PC-9 (cell line): ENCODE measurements at regions not wholly inside any gene's neighbourhood (a gene's known extent, or its start where the extent isn't known, plus 50 kb on each side); places are given as distances from the start of the nearest gene placed in this dataset.
A peak's percentile ranks its signal among the peaks of the same experiment; 100 is the strongest.

Source experiments
- BruUV-seq: library from RNA; stranded (reverse); fragments of 400-500 nt; replicated peaks from 2 replicates; lab custom pipeline; 2021; lab: Mats Ljungman, UMichigan
- CTCF ChIA-PET: fragments of 300-600 bp; sonication (Branson Sonifier 250); formaldehyde crosslinking; loops from one replicate; lab custom pipeline; 2022; ENCODE audit warnings: antibody characterized with exemption; lab: Charles Lee
- POLR2A ChIA-PET: fragments of 300-600 bp; sonication (Branson Sonifier 250); formaldehyde crosslinking; loops from one replicate; lab custom pipeline; 2022; ENCODE audit warnings: antibody characterized with exemption; ENCODE audit not compliant: unreplicated experiment; lab: Charles Lee
- DNase-seq, 2 experiments: peaks; one replicate each; pipeline versions ENCODE4 v3.0.0 to v3.0.0-alpha.2; 2015 to 2022; ENCODE audit warnings: mixed read lengths in 1 of 2
- H2AFZ ChIP-seq: fragments of 200-600 bp; sonication (generic); 2 replicates; pipeline ENCODE4 v1.8.1; 2017; ENCODE audit warnings: antibody characterized with exemption
- H3F3A ChIP-seq: fragments of 200-600 bp; sonication (generic); 2 replicates; pipeline ENCODE4 v1.8.1; 2017; ENCODE audit warnings: antibody characterized with exemption, mild to moderate bottlenecking, low read depth; ENCODE audit not compliant: insufficient read depth
- H3K27ac ChIP-seq: fragments of 200-600 bp; sonication (generic); 2 replicates; pipeline ENCODE4 v1.6.1; 2016; ENCODE audit warnings: mixed run types
- H3K27me3 ChIP-seq: fragments of 200-600 bp; sonication (generic); 2 replicates; pipeline ENCODE4 v1.6.1; 2016; ENCODE audit warnings: low read depth, mixed run types; ENCODE audit not compliant: insufficient read depth
- H3K36me3 ChIP-seq: fragments of 200-600 bp; sonication (generic); 2 replicates; pipeline ENCODE4 v1.6.1; 2016; ENCODE audit warnings: low read depth, mixed run types
- H3K4me1 ChIP-seq: fragments of 200-600 bp; sonication (generic); replicated peaks from 2 replicates; pipeline ENCODE4 v1.6.1; 2016; ENCODE audit warnings: mixed run types; ENCODE audit not compliant: insufficient read depth
- H3K4me2 ChIP-seq: fragments of 200-600 bp; sonication (generic); 2 replicates; pipeline ENCODE4 v1.6.1; 2017; ENCODE audit warnings: mixed run types
- H3K4me3 ChIP-seq: fragments of 200-600 bp; sonication (generic); 2 replicates; pipeline ENCODE4 v1.6.1; 2016; ENCODE audit warnings: mixed run types
- H3K79me2 ChIP-seq: fragments of 200-600 bp; sonication (generic); 2 replicates; pipeline ENCODE4 v1.6.1; 2017; ENCODE audit warnings: low read depth, mixed run types
- H3K9me2 ChIP-seq: fragments of 200-600 bp; sonication (generic); 2 replicates; pipeline ENCODE4 v1.8.1; 2017; ENCODE audit warnings: mild to moderate bottlenecking; ENCODE audit not compliant: insufficient read depth
- H3K9me3 ChIP-seq: fragments of 200-600 bp; sonication (generic); 2 replicates; pipeline ENCODE4 v1.8.1; 2016; ENCODE audit warnings: low read depth; ENCODE audit not compliant: insufficient read depth
- H4K20me1 ChIP-seq: fragments of 200-600 bp; sonication (generic); 2 replicates; pipeline ENCODE4 v1.8.1; 2017; ENCODE audit not compliant: insufficient read depth
- CTCF ChIP-seq: fragments of 200-600 bp; sonication (generic); conservative IDR thresholded peaks from 2 replicates; pipeline ENCODE4 v1.6.1; 2017; ENCODE audit warnings: mixed run types, antibody characterized with exemption, mild to moderate bottlenecking, moderate library complexity
- EZH2 ChIP-seq: fragments of 200-600 bp; sonication (generic); IDR thresholded peaks from 2 replicates; pipeline ENCODE4 v1.8.0; 2017; ENCODE audit warnings: antibody characterized with exemption, low read depth
- intact Hi-C: fragments of 100-400 bp; cut with micrococcal nuclease; formaldehyde crosslinking; loops from one replicate; pipeline ENCODE4 v1.10.0; 2022; ENCODE audit not compliant: unreplicated experiment

DNA sequence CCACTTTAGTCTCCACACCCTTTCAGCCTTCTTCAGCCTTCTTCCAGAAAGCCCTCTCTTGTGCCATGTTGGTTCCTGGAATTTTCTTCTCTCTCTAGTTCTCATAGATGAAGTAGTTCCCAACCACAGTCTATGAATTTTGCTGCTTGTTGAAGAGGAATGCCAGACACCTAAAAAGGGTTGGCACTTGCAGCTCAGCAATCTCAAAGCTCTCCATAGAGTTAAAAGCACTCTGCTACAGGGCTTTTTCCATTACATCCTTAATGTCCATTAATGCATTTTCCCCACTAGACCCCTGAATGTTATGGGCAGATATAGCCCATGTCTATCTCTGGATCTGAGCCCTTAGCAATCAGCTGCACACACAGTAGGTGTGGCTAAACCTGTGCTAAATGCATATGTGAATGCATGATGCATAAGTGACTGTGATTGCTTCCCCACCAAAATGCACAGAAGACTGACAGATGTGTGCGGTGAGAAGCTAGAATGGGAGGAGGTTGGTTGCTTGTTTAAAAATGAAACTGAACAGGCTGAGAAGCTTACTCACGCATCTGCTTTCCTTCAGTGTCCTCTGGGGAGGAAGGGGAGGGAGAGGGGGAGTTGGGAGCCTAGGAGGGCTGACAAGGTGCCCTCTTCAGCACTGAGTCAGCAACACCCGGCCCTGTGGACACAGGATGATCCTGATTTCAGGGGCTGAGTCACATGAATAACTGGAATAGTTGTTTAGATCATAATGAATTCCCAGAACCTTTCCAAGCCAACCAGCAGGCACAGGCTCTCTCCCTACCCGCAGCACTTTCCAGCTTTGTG, 146.1 kb upstream of the FGGY start:
- ChIA-PET POLR2A (interaction anchor here (0.7 to 0.9 kb wide), 5 partner anchors 242 to 667 kb away, joined by 3 to 12 read pairs (median 5); partner anchors contain the start of gene JUN), CTCF (interaction anchor here (0.6 kb wide), 2 partner anchors 139 to 163 kb away, joined by 3 read pairs; no protein-coding TSS in a partner anchor)
- no peak overlapping the region for H2AFZ ChIP-seq
- H3K4me3 ChIP-seq: peak overlapping the region; percentile 48
- peaks cover 66% of the 10 kb centered on the region for H3K4me1 ChIP-seq
- H3K27me3 ChIP-seq: no peaks in the 10 kb centered on the region
- H4K20me1 ChIP-seq: no peaks in the 10 kb centered on the region
- H3K36me3 ChIP-seq: no peaks in the 10 kb centered on the region
- H3K79me2 ChIP-seq: no peaks in the 10 kb centered on the region; the same call in 1 of the 2 replicates
- H3K9me2 ChIP-seq: no peaks in the 10 kb centered on the region
- intact Hi-C loops: loop anchor here (1.0 to 2.0 kb wide), 3 partner anchors 120 to 609 kb away; no protein-coding TSS in a partner anchor
- H3K9me3 ChIP-seq: no peaks in the 10 kb centered on the region
- TF ChIP-seq CTCF (no peak), EZH2 (no peak)
- H3F3A ChIP-seq: peaks cover 40% of the 10 kb centered on the region
- BruUV-seq: no TSS peak
- H3K4me2 ChIP-seq: peak overlapping the region; percentile 93
- peak; percentile 82 to 92 for DNase-seq
- peak overlapping the region; percentile 72 for H3K27ac ChIP-seq

DNA sequence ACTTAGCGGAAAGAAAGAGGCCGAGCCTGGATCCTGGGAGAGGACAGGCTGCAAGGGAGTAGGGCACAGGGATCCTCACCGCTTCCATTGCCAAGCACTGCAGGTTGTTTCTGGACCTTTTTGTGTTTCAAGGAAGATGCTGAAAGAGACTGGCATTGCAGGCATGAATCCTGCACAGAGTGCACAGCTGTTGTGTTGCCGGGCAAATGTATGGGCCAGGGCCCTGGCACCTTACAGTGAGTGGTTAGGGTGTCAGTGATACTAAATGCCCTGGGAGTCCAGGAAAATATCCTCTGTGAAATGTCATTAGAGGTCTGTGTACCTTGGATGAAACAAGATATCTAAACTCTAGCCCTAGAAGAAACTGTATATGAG, 145.5 kb upstream of the FGGY start:
- Histone ChIP-seq H3K4me2 (peak overlapping the region; percentile 93), H3K4me1 (peaks cover 66% of the 10 kb centered on the region), H3K4me3 (peak overlapping the region; percentile 48; the same call in 1 of the 2 replicates), H4K20me1 (no peaks in the 10 kb centered on the region), H3K27me3 (no peaks in the 10 kb centered on the region), H3K27ac (peak overlapping the region; percentile 72), H3K9me2 (no peaks in the 10 kb centered on the region), H3K79me2 (no peaks in the 10 kb centered on the region; the same call in 1 of the 2 replicates), H2AFZ (no peak overlapping the region; the same call in 1 of the 2 replicates), H3K9me3 (no peaks in the 10 kb centered on the region), H3K36me3 (no peaks in the 10 kb centered on the region), H3F3A (peaks cover 40% of the 10 kb centered on the region)
- no peak for DNase-seq
- TF ChIP-seq CTCF (no peak), EZH2 (no peak)
- CTCF ChIA-PET: interaction anchor here (0.6 kb wide), 1 partner anchor 162 kb away, joined by 3 read pairs; no protein-coding TSS in a partner anchor
- POLR2A ChIA-PET: interaction anchor here (0.7 to 0.9 kb wide), 5 partner anchors 23 to 667 kb away, joined by 3 to 12 read pairs (median 5); partner anchors contain the start of gene JUN
- no TSS peak for BruUV-seq
- intact Hi-C loops: loop anchor here (1.0 to 2.0 kb wide), 3 partner anchors 121 to 608 kb away; no protein-coding TSS in a partner anchor

DNA sequence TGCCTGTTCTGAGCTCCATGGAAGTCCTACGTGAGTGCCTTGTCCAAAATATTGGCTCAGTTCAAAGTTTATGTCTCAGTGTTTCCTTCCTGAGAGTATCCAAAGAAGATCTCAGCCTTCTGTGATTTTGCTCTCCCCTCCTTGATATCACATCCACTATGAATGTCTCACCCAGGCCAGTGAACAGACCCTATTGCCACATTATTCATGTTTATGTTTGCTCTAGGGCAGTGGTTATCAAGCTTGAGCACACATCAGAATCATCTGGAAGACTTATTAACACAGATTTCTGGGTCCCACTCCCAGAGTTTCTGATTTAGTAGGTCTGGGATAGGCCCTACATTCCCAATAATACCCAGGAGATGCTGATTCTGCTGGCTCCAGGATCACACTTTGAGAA, 145.0 kb upstream of the FGGY start:
- no peak for TF ChIP-seq EZH2
- TF ChIP-seq CTCF: no peak
- Histone ChIP-seq H3K9me2 (no peaks in the 10 kb centered on the region), H3K9me3 (no peaks in the 10 kb centered on the region), H3K27me3 (no peaks in the 10 kb centered on the region), H3K36me3 (no peaks in the 10 kb centered on the region), H3K27ac (peak overlapping the region; percentile 72), H3K79me2 (no peaks in the 10 kb centered on the region), H4K20me1 (no peaks in the 10 kb centered on the region), H3K4me3 (no peak overlapping the region), H3F3A (peaks cover 40% of the 10 kb centered on the region), H3K4me2 (peak overlapping the region; percentile 93), H3K4me1 (peaks cover 71% of the 10 kb centered on the region), H2AFZ (no peak overlapping the region)
- POLR2A ChIA-PET: interaction anchor here (0.7 to 0.8 kb wide), 2 partner anchors 23 to 553 kb away, joined by 3 to 12 read pairs; no protein-coding TSS in a partner anchor
- CTCF ChIA-PET: no interaction called here
- BruUV-seq: no TSS peak
- DNase-seq: peak in 1 of 2 experiments; percentile 37
- intact Hi-C loops: loop anchor here (1.0 to 2.0 kb wide), 4 partner anchors 121 to 607 kb away; no protein-coding TSS in a partner anchor
